Heart left ventricle (tissue), 13 donors: ENCODE measurements at regions not wholly inside any gene's neighbourhood (a gene's known extent, or its start where the extent isn't known, plus 50 kb on each side); places are given as distances from the start of the nearest gene placed in this dataset.

ENCODE experiments used
- POLR2A ChIP-seq, 2 donors: fragments of 450-650 bp; IDR thresholded peaks; one replicate each; pipeline ENCODE4 v1.6.1; 2017; ENCODE audit warnings: antibody characterized with exemption in 2 of 2, mild to moderate bottlenecking in 2 of 2, moderate library complexity in 2 of 2
- TF ChIP-seq, protein P1 (sequence below), 12 donors: fragments of 200-600 bp; sonication (generic) in 4 of 12; IDR thresholded peaks; one replicate each; pipeline versions ENCODE4 v1.5.0 to v1.8.0; 2018 to 2022; ENCODE audit warnings: antibody characterized with exemption in 12 of 12, mild to moderate bottlenecking in 5 of 12
- donor health status: ischemic (EF 13 %, LVEDD 7.1; RV severe dilation, severe dysfunction).
- donor health status: DM: no; HTN: yes; CAD: no.
- donor health status: DM: no; HTN: no; CAD: no.
- donor health status: ischemic (EF 25% LVEDD 6.9; RV normal size, moderate dysfunction).
- donor health status: ischemic (EF 25% LVEDD 5.7; RV mildly dilated, moderate dysfunction).
- donor health status: ischemic (EF 35%, LVEDD 5.7; RV mildly dilated, moderate dysfunction).
- donor health status: nonischemic (EF 11% LVEDD 7.7; RV severe dilation, severe dysfunction).
- donor health status: DM: yes; HTN: yes; CAD: no.
- donor health status: PGD.
- donor health status: ischemic (EF 29% LVEDD 5.4; RV normal size, mild dysfunction).
- donor health status: nonischemic (EF 23%, LVEDD 6.1; RV moderate dilation, normal function).

DNA sequence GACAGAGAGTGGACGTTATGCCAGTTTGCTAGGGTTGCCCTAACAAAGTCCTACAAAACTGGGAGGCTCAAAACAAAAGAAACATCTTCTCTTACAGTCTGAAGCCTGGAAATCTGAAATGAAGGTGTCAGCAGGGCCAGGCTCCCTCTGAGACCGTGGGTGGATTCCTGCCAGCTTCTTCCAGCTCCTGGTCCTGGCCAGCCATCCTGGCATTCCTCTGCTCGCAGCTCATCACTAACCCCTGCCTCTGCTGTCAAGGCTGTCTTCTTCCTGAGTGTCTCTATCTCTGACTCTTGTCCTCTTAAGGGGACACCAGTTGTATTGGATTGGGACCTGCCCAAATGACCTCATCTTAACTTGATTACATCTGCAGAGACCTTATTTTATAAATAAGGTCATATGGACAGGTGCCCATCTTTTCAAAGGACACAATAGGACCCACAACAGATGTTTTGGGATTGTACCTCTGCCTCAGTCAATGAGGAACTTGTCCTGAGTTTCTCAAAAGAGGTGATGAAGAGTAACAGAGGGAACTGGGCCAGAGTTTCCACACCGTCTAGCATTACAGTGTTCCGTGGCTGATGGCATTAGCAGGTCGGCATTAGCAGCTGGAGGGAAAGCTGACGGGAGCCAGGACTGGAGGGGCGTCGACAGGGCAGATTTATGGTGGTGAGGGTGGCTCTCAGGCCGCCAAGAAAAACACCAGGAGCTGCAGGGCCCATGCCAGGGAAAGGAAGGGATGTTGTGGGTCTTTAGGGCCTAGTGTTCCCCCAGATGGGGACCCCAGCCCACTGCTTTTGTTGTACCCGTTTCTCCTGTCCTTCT lies 157.3 kb downstream of the TBXT start:
- TF ChIP-seq, protein P1, sequence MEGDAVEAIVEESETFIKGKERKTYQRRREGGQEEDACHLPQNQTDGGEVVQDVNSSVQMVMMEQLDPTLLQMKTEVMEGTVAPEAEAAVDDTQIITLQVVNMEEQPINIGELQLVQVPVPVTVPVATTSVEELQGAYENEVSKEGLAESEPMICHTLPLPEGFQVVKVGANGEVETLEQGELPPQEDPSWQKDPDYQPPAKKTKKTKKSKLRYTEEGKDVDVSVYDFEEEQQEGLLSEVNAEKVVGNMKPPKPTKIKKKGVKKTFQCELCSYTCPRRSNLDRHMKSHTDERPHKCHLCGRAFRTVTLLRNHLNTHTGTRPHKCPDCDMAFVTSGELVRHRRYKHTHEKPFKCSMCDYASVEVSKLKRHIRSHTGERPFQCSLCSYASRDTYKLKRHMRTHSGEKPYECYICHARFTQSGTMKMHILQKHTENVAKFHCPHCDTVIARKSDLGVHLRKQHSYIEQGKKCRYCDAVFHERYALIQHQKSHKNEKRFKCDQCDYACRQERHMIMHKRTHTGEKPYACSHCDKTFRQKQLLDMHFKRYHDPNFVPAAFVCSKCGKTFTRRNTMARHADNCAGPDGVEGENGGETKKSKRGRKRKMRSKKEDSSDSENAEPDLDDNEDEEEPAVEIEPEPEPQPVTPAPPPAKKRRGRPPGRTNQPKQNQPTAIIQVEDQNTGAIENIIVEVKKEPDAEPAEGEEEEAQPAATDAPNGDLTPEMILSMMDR (IDR thresholded peaks at IDR 0.05), result no peak
- TF ChIP-seq POLR2A (IDR thresholded peaks at IDR 0.05), result no peak
